K562 (cell line): ENCODE measurements at regions not wholly inside any gene's neighbourhood (a gene's known extent, or its start where the extent isn't known, plus 50 kb on each side); places are given as distances from the start of the nearest gene placed in this dataset.

Experiments used
- ATAC-seq: fragments of 200-7000 bp; cut with Tn5 transposase; 3 replicates; pipeline ENCODE4 v1.9.1; 2020; ENCODE audit warnings: moderate library complexity
- BruUV-seq: library from RNA; stranded (reverse); fragments of 400-500 nt; replicated peaks from 2 replicates; lab custom pipeline; 2021; lab: Mats Ljungman, UMichigan
- CTCF ChIA-PET: fragments of 300-600 bp; formaldehyde crosslinking; extraction: SDS; loops from one replicate; lab custom pipeline; 2021; ENCODE audit warnings: low intra/inter-chr PET ratio; lab: Yijun Ruan, JAX
- POLR2A ChIA-PET: fragments of 300-600, 350-650 bp; sonication (Branson Sonifier 250); formaldehyde crosslinking; extraction: SDS; loops from one replicate; lab custom pipeline; 2021; ENCODE audit warnings: antibody characterized with exemption, inconsistent platforms; lab: Yijun Ruan, JAX
- DNase-seq, 4 experiments: peaks; one replicate each; pipeline versions ENCODE4 v3.0.0 to v3.0.0-alpha.2; 2011 to 2018; ENCODE audit warnings: low spot score in 3 of 4, mixed read lengths in 3 of 4; ENCODE audit errors: extremely low read depth in 1 of 4
- FAIRE-seq: peaks from 2 replicates; lab custom pipeline; 2011; peaks lifted over from hg19 to GRCh38; lab: Jason Lieb, UNC
- H2AFZ ChIP-seq: 2 replicates; pipeline ENCODE4 v1.6.0; 2011; ENCODE audit warnings: low read depth, low read length, control low read depth, inconsistent platforms
- H3K27ac ChIP-seq: fragments of 200-600 bp; 3 replicates; pipeline ENCODE4 v1.8.0; 2011; ENCODE audit warnings: low read depth, mild to moderate bottlenecking, control low read depth, inconsistent platforms, low read length, moderate library complexity, mixed read lengths; ENCODE audit errors: extremely low read depth
- H3K27me3 ChIP-seq, 2 experiments: fragments of 300-600 bp in 1 of 2; 2 replicates in 1 of 2; 3 replicates in 1 of 2; pipeline versions ENCODE4 v1.6.0 to v1.8.0; 2011; ENCODE audit warnings: inconsistent platforms in 2 of 2, low read length in 2 of 2, mild to moderate bottlenecking in 1 of 2, mixed read lengths in 1 of 2, moderate library complexity in 1 of 2; ENCODE audit not compliant: control insufficient read depth in 2 of 2, insufficient read depth in 2 of 2
- H3K36me3 ChIP-seq: fragments of 300-600 bp; 3 replicates; pipeline ENCODE4 v1.8.0; 2011; ENCODE audit warnings: mild to moderate bottlenecking, low read length, inconsistent platforms; ENCODE audit not compliant: control insufficient read depth, insufficient read depth
- H3K4me1 ChIP-seq, 2 experiments: fragments of 200-600 bp in 1 of 2; replicated peaks in 1 of 2; 2 replicates in 1 of 2; 3 replicates in 1 of 2; pipeline versions ENCODE4 v1.5.1 to v1.8.0; 2011; ENCODE audit warnings: inconsistent platforms in 2 of 2, low read length in 2 of 2, mild to moderate bottlenecking in 1 of 2, mixed read lengths in 1 of 2, moderate library complexity in 1 of 2; ENCODE audit not compliant: control insufficient read depth in 2 of 2, insufficient read depth in 2 of 2
- H3K4me2 ChIP-seq: 2 replicates; pipeline ENCODE4 v1.6.1; 2011; ENCODE audit warnings: low read length, control low read depth, inconsistent platforms, mixed read lengths; ENCODE audit not compliant: insufficient read depth
- H3K4me3 ChIP-seq: fragments of 200-600 bp; sonication (generic), shearing (Covaris generic); 2 replicates; pipeline ENCODE4 v1.5.1; 2016; ENCODE audit warnings: control low read depth, inconsistent platforms
- H3K79me2 ChIP-seq: fragments of 200-600 bp; 3 replicates; pipeline ENCODE4 v1.8.0; 2011; ENCODE audit warnings: low read length, inconsistent platforms; ENCODE audit not compliant: control insufficient read depth, insufficient read depth
- H3K9ac ChIP-seq, 2 experiments: 2 replicates each; pipeline versions ENCODE4 v1.6.0 to v1.6.1; 2011; ENCODE audit warnings: low read depth in 2 of 2, low read length in 2 of 2, control low read depth in 1 of 2, inconsistent platforms in 1 of 2, mild to moderate bottlenecking in 1 of 2, mixed read lengths in 1 of 2; ENCODE audit not compliant: insufficient read depth in 1 of 2
- H3K9me1 ChIP-seq: one replicate; pipeline ENCODE4 v1.6.0; 2011; ENCODE audit warnings: inconsistent platforms, mild to moderate bottlenecking, low read length, moderate library complexity; ENCODE audit not compliant: control insufficient read depth, insufficient read depth
- H3K9me3 ChIP-seq: replicated peaks from 2 replicates; pipeline ENCODE4 v1.5.1; 2011; ENCODE audit warnings: low read depth, low read length, inconsistent platforms; ENCODE audit not compliant: control insufficient read depth, insufficient read depth
- H4K20me1 ChIP-seq: replicated peaks from 2 replicates; pipeline ENCODE4 v1.6.1; 2011; ENCODE audit warnings: low read length, inconsistent platforms, mixed read lengths; ENCODE audit not compliant: control insufficient read depth, insufficient read depth
- CTCF ChIP-seq, 3 experiments: IDR thresholded peaks in 2 of 3; conservative IDR thresholded peaks in 1 of 3; 2 replicates each; pipeline ENCODE4 v1.5.1; 2011 to 2012; ENCODE audit warnings: low read length in 3 of 3, mild to moderate bottlenecking in 3 of 3, control low read depth in 2 of 3, improper control_type of control experiment in 1 of 3, inconsistent platforms in 1 of 3, low read depth in 1 of 3, mixed read lengths in 1 of 3, moderate library complexity in 1 of 3; ENCODE audit not compliant: insufficient read depth in 2 of 3
- WGBS: fragments of 100-300 bp; shearing (Covaris generic); methylation state at CpG from one replicate; pipeline ENCODE4 v1.1.6; 2016; ENCODE audit warnings: low coverage, mixed read lengths; ENCODE audit not compliant: insufficient coverage; ENCODE audit errors: missing lambda C conversion rate; 5-methylcytosine and 5-hydroxymethylcytosine counted together
- in situ Hi-C: fragments of 300-500 bp; cut with MboI; formaldehyde crosslinking; loops from 4 replicates; pipeline ENCODE4 v1.15.0; 2018; ENCODE audit warnings: inconsistent platforms, mixed read lengths
- intact Hi-C: fragments of 100-400 bp; cut with micrococcal nuclease; formaldehyde crosslinking; loops from 2 replicates; pipeline ENCODE4 v1.14.2; 2022
- TF ChIP-seq, protein P1 (sequence below): sonication (generic); formaldehyde crosslinking; IDR thresholded peaks from 2 replicates; pipeline ENCODE4 v1.8.0; 2022; ENCODE audit warnings: missing genetic modification reagents, mild to moderate bottlenecking, borderline replicate concordance

DNA sequence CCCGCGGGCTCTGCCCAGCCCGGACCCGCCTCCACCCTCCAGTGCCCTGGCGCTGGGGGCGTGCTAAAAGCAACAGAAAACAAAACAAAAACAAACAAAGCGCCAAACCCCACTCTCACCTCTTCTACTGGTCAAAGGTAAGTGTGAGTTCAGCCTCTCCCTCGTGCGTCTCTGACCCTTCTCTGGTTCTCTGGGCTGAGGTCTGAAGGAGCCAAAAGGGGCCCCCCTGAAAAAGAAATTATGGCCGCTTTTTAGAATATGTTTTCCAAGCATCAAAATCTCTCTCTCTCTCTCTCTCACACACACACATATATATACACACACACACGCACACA, 133.5 kb upstream of the DPYD start:
- peaks cover 0 to 11% of the 10 kb centered on the region in 2 experiments; a peak in 1 of 5 replicates for H3K4me1 ChIP-seq
- in situ Hi-C loops (no loop called here), intact Hi-C loops (no loop called here)
- H3K27me3 ChIP-seq: no peaks in the 10 kb centered on the region
- H3K27ac ChIP-seq: no peak overlapping the region
- H3K79me2 ChIP-seq: no peaks in the 10 kb centered on the region
- H3K4me3 ChIP-seq: no peak overlapping the region
- H3K9ac ChIP-seq: no peak overlapping the region
- FAIRE-seq (no peak), DNase-seq (no peak), ATAC-seq (no peak; the same call in 2 of the 3 replicates)
- H3K9me1 ChIP-seq: no peaks in the 10 kb centered on the region
- ChIA-PET CTCF (interaction anchor here (1.2 kb wide), 1 partner anchor 1088 kb away, joined by 5 read pairs; no protein-coding TSS in a partner anchor), POLR2A (no interaction called here)
- H4K20me1 ChIP-seq: no peaks in the 10 kb centered on the region
- H3K36me3 ChIP-seq: no peaks in the 10 kb centered on the region
- H3K9me3 ChIP-seq: no peaks in the 10 kb centered on the region
- H2AFZ ChIP-seq: no peak overlapping the region
- no TSS peak for BruUV-seq
- TF ChIP-seq, protein P1, sequence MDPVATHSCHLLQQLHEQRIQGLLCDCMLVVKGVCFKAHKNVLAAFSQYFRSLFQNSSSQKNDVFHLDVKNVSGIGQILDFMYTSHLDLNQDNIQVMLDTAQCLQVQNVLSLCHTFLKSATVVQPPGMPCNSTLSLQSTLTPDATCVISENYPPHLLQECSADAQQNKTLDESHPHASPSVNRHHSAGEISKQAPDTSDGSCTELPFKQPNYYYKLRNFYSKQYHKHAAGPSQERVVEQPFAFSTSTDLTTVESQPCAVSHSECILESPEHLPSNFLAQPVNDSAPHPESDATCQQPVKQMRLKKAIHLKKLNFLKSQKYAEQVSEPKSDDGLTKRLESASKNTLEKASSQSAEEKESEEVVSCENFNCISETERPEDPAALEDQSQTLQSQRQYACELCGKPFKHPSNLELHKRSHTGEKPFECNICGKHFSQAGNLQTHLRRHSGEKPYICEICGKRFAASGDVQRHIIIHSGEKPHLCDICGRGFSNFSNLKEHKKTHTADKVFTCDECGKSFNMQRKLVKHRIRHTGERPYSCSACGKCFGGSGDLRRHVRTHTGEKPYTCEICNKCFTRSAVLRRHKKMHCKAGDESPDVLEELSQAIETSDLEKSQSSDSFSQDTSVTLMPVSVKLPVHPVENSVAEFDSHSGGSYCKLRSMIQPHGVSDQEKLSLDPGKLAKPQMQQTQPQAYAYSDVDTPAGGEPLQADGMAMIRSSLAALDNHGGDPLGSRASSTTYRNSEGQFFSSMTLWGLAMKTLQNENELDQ (CRISPR knock-in tag): no peak
- TF ChIP-seq CTCF (IDR thresholded peaks at IDR 0.05 in 2 of 3, conservative IDR thresholded peaks at IDR 0.05 in 1 of 3; ENCODE audit: insufficient read depth in 2 of 3, low read depth in 1 of 3, low read length in 3 of 3): 0 out of 6 replicates have a peak, but pooled peaks of 1 of the 3 experiments have one; percentile 2
- 0% methylated on average over 9 of the region's 11 CpGs for WGBS
- no peak overlapping the region for H3K4me2 ChIP-seq
